K562 (cell line): ENCODE measurements at regions not wholly inside any gene's neighbourhood (a gene's known extent, or its start where the extent isn't known, plus 50 kb on each side); places are given as distances from the start of the nearest gene placed in this dataset.

ENCODE experiments used
- ATAC-seq: fragments of 200-7000 bp; cut with Tn5 transposase; 3 replicates; pipeline ENCODE4 v1.9.1; 2020; ENCODE audit warnings: moderate library complexity
- BruUV-seq: library from RNA; stranded (reverse); fragments of 400-500 nt; replicated peaks from 2 replicates; lab custom pipeline; 2021; lab: Mats Ljungman, UMichigan
- CTCF ChIA-PET: fragments of 300-600 bp; formaldehyde crosslinking; extraction: SDS; loops from one replicate; lab custom pipeline; 2021; ENCODE audit warnings: low intra/inter-chr PET ratio; lab: Yijun Ruan, JAX
- POLR2A ChIA-PET: fragments of 300-600, 350-650 bp; sonication (Branson Sonifier 250); formaldehyde crosslinking; extraction: SDS; loops from one replicate; lab custom pipeline; 2021; ENCODE audit warnings: antibody characterized with exemption, inconsistent platforms; lab: Yijun Ruan, JAX
- DNase-seq, 4 experiments: peaks; one replicate each; pipeline versions ENCODE4 v3.0.0 to v3.0.0-alpha.2; 2011 to 2018; ENCODE audit warnings: low spot score in 3 of 4, mixed read lengths in 3 of 4; ENCODE audit errors: extremely low read depth in 1 of 4
- FAIRE-seq: peaks from 2 replicates; lab custom pipeline; 2011; peaks lifted over from hg19 to GRCh38; lab: Jason Lieb, UNC
- H2AFZ ChIP-seq: 2 replicates; pipeline ENCODE4 v1.6.0; 2011; ENCODE audit warnings: low read depth, low read length, control low read depth, inconsistent platforms
- H3K27ac ChIP-seq: fragments of 200-600 bp; 3 replicates; pipeline ENCODE4 v1.8.0; 2011; ENCODE audit warnings: low read depth, mild to moderate bottlenecking, control low read depth, inconsistent platforms, low read length, moderate library complexity, mixed read lengths; ENCODE audit errors: extremely low read depth
- H3K27me3 ChIP-seq, 2 experiments: fragments of 300-600 bp in 1 of 2; 2 replicates in 1 of 2; 3 replicates in 1 of 2; pipeline versions ENCODE4 v1.6.0 to v1.8.0; 2011; ENCODE audit warnings: inconsistent platforms in 2 of 2, low read length in 2 of 2, mild to moderate bottlenecking in 1 of 2, mixed read lengths in 1 of 2, moderate library complexity in 1 of 2; ENCODE audit not compliant: control insufficient read depth in 2 of 2, insufficient read depth in 2 of 2
- H3K36me3 ChIP-seq: fragments of 300-600 bp; 3 replicates; pipeline ENCODE4 v1.8.0; 2011; ENCODE audit warnings: mild to moderate bottlenecking, low read length, inconsistent platforms; ENCODE audit not compliant: control insufficient read depth, insufficient read depth
- H3K4me1 ChIP-seq, 2 experiments: fragments of 200-600 bp in 1 of 2; replicated peaks in 1 of 2; 2 replicates in 1 of 2; 3 replicates in 1 of 2; pipeline versions ENCODE4 v1.5.1 to v1.8.0; 2011; ENCODE audit warnings: inconsistent platforms in 2 of 2, low read length in 2 of 2, mild to moderate bottlenecking in 1 of 2, mixed read lengths in 1 of 2, moderate library complexity in 1 of 2; ENCODE audit not compliant: control insufficient read depth in 2 of 2, insufficient read depth in 2 of 2
- H3K4me2 ChIP-seq: 2 replicates; pipeline ENCODE4 v1.6.1; 2011; ENCODE audit warnings: low read length, control low read depth, inconsistent platforms, mixed read lengths; ENCODE audit not compliant: insufficient read depth
- H3K4me3 ChIP-seq: fragments of 200-600 bp; sonication (generic), shearing (Covaris generic); 2 replicates; pipeline ENCODE4 v1.5.1; 2016; ENCODE audit warnings: control low read depth, inconsistent platforms
- H3K79me2 ChIP-seq: fragments of 200-600 bp; 3 replicates; pipeline ENCODE4 v1.8.0; 2011; ENCODE audit warnings: low read length, inconsistent platforms; ENCODE audit not compliant: control insufficient read depth, insufficient read depth
- H3K9ac ChIP-seq, 2 experiments: 2 replicates each; pipeline versions ENCODE4 v1.6.0 to v1.6.1; 2011; ENCODE audit warnings: low read depth in 2 of 2, low read length in 2 of 2, control low read depth in 1 of 2, inconsistent platforms in 1 of 2, mild to moderate bottlenecking in 1 of 2, mixed read lengths in 1 of 2; ENCODE audit not compliant: insufficient read depth in 1 of 2
- H3K9me1 ChIP-seq: one replicate; pipeline ENCODE4 v1.6.0; 2011; ENCODE audit warnings: inconsistent platforms, mild to moderate bottlenecking, low read length, moderate library complexity; ENCODE audit not compliant: control insufficient read depth, insufficient read depth
- H3K9me3 ChIP-seq: replicated peaks from 2 replicates; pipeline ENCODE4 v1.5.1; 2011; ENCODE audit warnings: low read depth, low read length, inconsistent platforms; ENCODE audit not compliant: control insufficient read depth, insufficient read depth
- H4K20me1 ChIP-seq: replicated peaks from 2 replicates; pipeline ENCODE4 v1.6.1; 2011; ENCODE audit warnings: low read length, inconsistent platforms, mixed read lengths; ENCODE audit not compliant: control insufficient read depth, insufficient read depth
- HDGF ChIP-seq: fragments of 450-650 bp; IDR thresholded peaks from 2 replicates; pipeline ENCODE4 v1.6.1; 2016
- PCBP1 ChIP-seq: fragments of 200-400 bp; formaldehyde crosslinking; IDR thresholded peaks from 2 replicates; pipeline ENCODE4 v1.6.1; 2018; ENCODE audit warnings: mild to moderate bottlenecking, low read depth, low read length; ENCODE audit not compliant: poor library complexity, severe bottlenecking
- RBM25 ChIP-seq: fragments of 200-400 bp; formaldehyde crosslinking; IDR thresholded peaks from 2 replicates; pipeline ENCODE4 v1.6.1; 2018; ENCODE audit warnings: low read length, low read depth, moderate library complexity; ENCODE audit not compliant: severe bottlenecking
- SRSF1 ChIP-seq: fragments of 200-400 bp; formaldehyde crosslinking; IDR thresholded peaks from 2 replicates; pipeline ENCODE4 v1.6.1; 2017; ENCODE audit warnings: mild to moderate bottlenecking, low read depth, low read length, moderate library complexity
- YBX1 ChIP-seq: fragments of 450-650 bp; IDR thresholded peaks from 2 replicates; pipeline ENCODE4 v1.7.1; 2016; ENCODE audit warnings: mild to moderate bottlenecking
- ZFP36 ChIP-seq: fragments of 150-350 bp; IDR thresholded peaks from 2 replicates; pipeline ENCODE4 v1.6.1; 2018; ENCODE audit warnings: low read length, low read depth; ENCODE audit not compliant: partially characterized antibody
- WGBS: fragments of 100-300 bp; shearing (Covaris generic); methylation state at CpG from one replicate; pipeline ENCODE4 v1.1.6; 2016; ENCODE audit warnings: low coverage, mixed read lengths; ENCODE audit not compliant: insufficient coverage; ENCODE audit errors: missing lambda C conversion rate; 5-methylcytosine and 5-hydroxymethylcytosine counted together
- in situ Hi-C: fragments of 300-500 bp; cut with MboI; formaldehyde crosslinking; loops from 4 replicates; pipeline ENCODE4 v1.15.0; 2018; ENCODE audit warnings: inconsistent platforms, mixed read lengths
- intact Hi-C: fragments of 100-400 bp; cut with micrococcal nuclease; formaldehyde crosslinking; loops from 2 replicates; pipeline ENCODE4 v1.14.2; 2022

DNA sequence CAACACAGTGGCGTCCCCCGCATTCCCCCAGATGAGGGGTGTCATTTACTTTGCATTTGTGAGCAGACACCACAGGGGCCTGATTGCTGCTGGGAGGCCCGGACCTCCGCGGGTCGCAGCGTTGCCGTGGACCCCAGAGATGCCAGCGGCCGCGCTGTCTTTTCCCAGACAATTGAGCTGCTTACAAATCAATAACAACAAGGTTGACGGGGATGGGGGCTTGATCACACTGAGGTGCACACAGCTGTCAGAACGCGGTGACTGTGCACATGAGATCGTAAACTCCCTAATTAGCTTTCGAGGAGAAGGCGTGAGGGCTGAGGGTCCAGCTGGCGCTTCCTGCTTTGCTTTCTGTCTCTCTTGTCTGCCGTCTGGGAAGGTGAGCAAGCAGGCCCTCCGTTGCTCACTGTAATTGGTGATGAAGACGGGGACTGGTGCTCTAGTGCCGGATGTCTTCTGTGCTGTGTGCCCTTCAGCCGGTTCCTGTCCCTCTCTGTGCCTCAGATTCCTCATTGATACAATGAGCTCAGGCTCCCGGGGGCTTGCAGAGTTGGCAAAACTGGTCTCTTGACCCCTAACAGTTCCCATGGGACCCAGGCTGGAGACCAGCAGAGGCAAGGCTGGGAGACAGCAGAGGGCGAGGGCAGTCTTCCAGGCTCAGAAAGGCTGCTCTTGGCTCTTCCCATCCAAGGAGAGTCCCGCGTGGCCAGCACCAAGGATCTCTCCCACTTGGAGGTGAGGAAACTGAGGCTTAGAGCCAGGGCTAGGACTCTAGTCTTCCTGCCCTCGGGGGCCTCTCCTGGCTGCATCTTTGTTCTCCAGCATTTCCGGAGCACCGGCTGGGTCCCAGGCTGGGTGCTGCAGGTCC is 126.0 kb upstream of the PMEPA1 start:
- POLR2A ChIA-PET: interaction anchor here (0.6 to 0.7 kb wide), 3 partner anchors 9 to 302 kb away, joined by 3 read pairs; no protein-coding TSS in a partner anchor
- Histone ChIP-seq H3K9me1 (no peaks in the 10 kb centered on the region), H3K27ac (no peak overlapping the region), H2AFZ (no peak overlapping the region), H3K27me3 (peaks cover 36 to 73% of the 10 kb centered on the region in 2 experiments), H3K4me2 (no peak overlapping the region), H3K9me3 (no peaks in the 10 kb centered on the region), H3K4me1 (no peaks in the 10 kb centered on the region; a peak in 1 of 5 replicates), H3K9ac (no peak overlapping the region), H4K20me1 (0 out of 2 replicates have a peak, but pooled peaks cover 7% of the 10 kb centered on the region), H3K4me3 (no peak overlapping the region), H3K36me3 (no peaks in the 10 kb centered on the region), H3K79me2 (no peaks in the 10 kb centered on the region)
- no peak for FAIRE-seq
- no TSS peak for BruUV-seq
- 1% methylated on average over 30 of the region's 30 CpGs for WGBS
- intact Hi-C loops (no loop called here), in situ Hi-C loops (no loop called here)
- no peak for DNase-seq
- TF ChIP-seq RBM25 (peak; percentile 44), SRSF1 (no peak), YBX1 (no peak), PCBP1 (no peak), HDGF (no peak), ZFP36 (peak; percentile 68)
- CTCF ChIA-PET: no interaction called here
- peak; percentile 24; the same call in 2 of the 3 replicates for ATAC-seq
